OCI-LY1 (cell line): ENCODE measurements at regions not wholly inside any gene's neighbourhood (a gene's known extent, or its start where the extent isn't known, plus 50 kb on each side); places are given as distances from the start of the nearest gene placed in this dataset.

Experiments
- H2AFZ ChIP-seq: fragments of 200-600 bp; sonication (generic), shearing (Covaris generic); 2 replicates; pipeline ENCODE4 v1.6.0; 2014; ENCODE audit warnings: antibody characterized with exemption, mild to moderate bottlenecking, low read length
- H3F3A ChIP-seq: fragments of 200-600 bp; sonication (generic), shearing (Covaris generic); 2 replicates; pipeline ENCODE4 v1.6.0; 2014; ENCODE audit warnings: mild to moderate bottlenecking, antibody characterized with exemption, low read length, moderate library complexity; ENCODE audit not compliant: insufficient read depth
- H3K27ac ChIP-seq: fragments of 200-600 bp; sonication (generic); 2 replicates; pipeline ENCODE4 v1.5.1; 2014; ENCODE audit warnings: low read length, mixed run types, mild to moderate bottlenecking, low read depth; ENCODE audit not compliant: poor library complexity, severe bottlenecking
- H3K27me3 ChIP-seq: fragments of 200-600 bp; sonication (generic); 2 replicates; pipeline ENCODE4 v1.6.0; 2014; ENCODE audit warnings: antibody characterized with exemption, mild to moderate bottlenecking, low read length, moderate library complexity; ENCODE audit not compliant: insufficient read depth
- H3K36me3 ChIP-seq: fragments of 200-600 bp; sonication (generic); 2 replicates; pipeline ENCODE4 v1.6.1; 2014; ENCODE audit warnings: mild to moderate bottlenecking, antibody characterized with exemption, low read length, moderate library complexity, mixed read lengths; ENCODE audit not compliant: insufficient read depth
- H3K4me1 ChIP-seq: fragments of 200-600 bp; sonication (generic); 2 replicates; pipeline ENCODE4 v1.5.1; 2014; ENCODE audit warnings: mild to moderate bottlenecking, low read length, moderate library complexity; ENCODE audit not compliant: insufficient read depth, severe bottlenecking
- H3K4me2 ChIP-seq: fragments of 200-600 bp; sonication (generic), shearing (Covaris generic); 2 replicates; pipeline ENCODE4 v1.6.1; 2014; ENCODE audit warnings: low read length
- H3K4me3 ChIP-seq: fragments of 200-600 bp; sonication (generic); 2 replicates; pipeline ENCODE4 v1.5.1; 2014; ENCODE audit warnings: low read length, low read depth, mild to moderate bottlenecking, mixed read lengths; ENCODE audit not compliant: poor library complexity, severe bottlenecking
- H3K79me2 ChIP-seq: fragments of 200-600 bp; shearing (Covaris generic); 2 replicates; pipeline ENCODE4 v1.6.1; 2016; ENCODE audit warnings: mixed run types, low read length, mixed read lengths; ENCODE audit not compliant: insufficient read depth
- H3K9ac ChIP-seq: fragments of 200-600 bp; sonication (generic), shearing (Covaris generic); 2 replicates; pipeline ENCODE4 v1.6.1; 2014; ENCODE audit warnings: mild to moderate bottlenecking, low read length, mixed read lengths
- H3K9me2 ChIP-seq: fragments of 200-600 bp; sonication (generic), shearing (Covaris generic); 2 replicates; pipeline ENCODE4 v1.6.1; 2014; ENCODE audit warnings: low read depth, mild to moderate bottlenecking, low read length, mixed read lengths
- H3K9me3 ChIP-seq: fragments of 200-600 bp; shearing (Covaris generic); 2 replicates; pipeline ENCODE4 v1.6.1; 2014; ENCODE audit warnings: low read length, mixed read lengths
- H4K20me1 ChIP-seq: fragments of 200-600 bp; sonication (generic), shearing (Covaris generic); 2 replicates; pipeline ENCODE4 v1.6.0; 2016; ENCODE audit warnings: mild to moderate bottlenecking, low read length; ENCODE audit not compliant: insufficient read depth
- CTCF ChIP-seq: fragments of 200-600 bp; sonication (generic), shearing (Covaris generic); IDR thresholded peaks from 2 replicates; pipeline ENCODE4 v1.5.1; 2017; ENCODE audit warnings: mild to moderate bottlenecking, antibody characterized with exemption, low read length, moderate library complexity, mixed read lengths
- EZH2 ChIP-seq: fragments of 200-600 bp; sonication (generic), shearing (Covaris generic); IDR thresholded peaks from 2 replicates; pipeline ENCODE4 v1.8.0; 2017; ENCODE audit warnings: borderline replicate concordance, mixed run types, mild to moderate bottlenecking, antibody characterized with exemption, low read length, moderate library complexity, mixed read lengths

DNA sequence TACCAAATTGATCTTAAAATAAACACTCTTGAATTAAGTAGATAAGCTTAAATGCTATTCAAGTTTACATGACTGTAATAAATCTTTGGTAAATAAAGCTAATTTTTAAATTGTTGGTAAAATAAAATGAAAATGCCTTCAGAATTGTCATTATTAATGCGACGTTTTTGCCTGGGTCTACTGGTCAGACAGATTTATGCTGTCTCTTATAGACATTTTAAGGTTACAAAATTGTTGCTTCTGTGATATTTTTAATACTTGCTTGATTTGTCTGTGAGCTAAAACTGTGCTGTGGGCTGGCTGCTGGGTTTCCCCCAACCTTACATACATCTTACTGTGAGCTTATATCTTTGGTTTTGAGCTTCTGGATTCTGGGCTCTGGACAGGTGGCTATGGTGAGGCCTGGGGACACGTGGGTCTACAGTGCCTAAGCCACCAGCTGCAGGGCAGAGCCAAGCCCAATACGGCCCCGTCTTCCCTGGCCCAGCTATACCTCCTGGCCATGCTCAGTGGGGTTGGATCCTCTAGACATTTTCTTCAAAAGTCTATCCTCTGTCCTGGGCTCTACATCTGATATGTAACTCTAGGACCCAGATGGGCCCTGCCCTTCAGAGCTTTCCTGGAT, 81.4 kb downstream of the ETS2 start:
- H3K27ac ChIP-seq: no peak overlapping the region
- H3K9ac ChIP-seq: no peak overlapping the region
- H3K4me1 ChIP-seq: no peaks in the 10 kb centered on the region
- no peaks in the 10 kb centered on the region for H3K9me2 ChIP-seq
- H3K9me3 ChIP-seq: peaks cover 23% of the 10 kb centered on the region
- no peak for TF ChIP-seq CTCF
- no peak for TF ChIP-seq EZH2
- H3K4me2 ChIP-seq: no peak overlapping the region
- no peaks in the 10 kb centered on the region for H3K79me2 ChIP-seq
- no peak overlapping the region for H2AFZ ChIP-seq
- no peaks in the 10 kb centered on the region for H4K20me1 ChIP-seq
- H3K36me3 ChIP-seq: no peaks in the 10 kb centered on the region
- H3K4me3 ChIP-seq: no peak overlapping the region
- H3K27me3 ChIP-seq: no peaks in the 10 kb centered on the region
- H3F3A ChIP-seq: no peaks in the 10 kb centered on the region

DNA sequence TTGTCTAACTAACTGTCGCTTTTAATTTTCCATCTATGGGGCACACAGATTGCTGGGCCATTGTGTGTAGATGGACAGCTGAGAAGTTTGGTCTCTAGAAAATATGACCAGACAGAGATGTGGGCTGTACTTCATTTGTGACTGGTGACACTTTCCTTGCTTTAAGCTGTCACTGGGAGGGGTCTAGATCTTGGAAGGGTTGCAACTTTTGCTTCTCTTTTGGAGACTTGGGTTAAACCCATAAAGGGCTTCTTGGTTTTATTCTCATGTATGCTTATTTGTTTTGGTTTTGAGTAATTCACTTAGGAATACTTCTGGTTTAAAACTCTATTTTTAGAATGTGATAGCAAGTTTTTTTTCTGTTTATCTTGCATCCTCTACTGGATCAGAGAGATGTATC, 80.2 kb downstream of the ETS2 start:
- no peaks in the 10 kb centered on the region for H3K79me2 ChIP-seq
- peaks cover 26% of the 10 kb centered on the region for H3K9me3 ChIP-seq
- no peak overlapping the region for H3K4me2 ChIP-seq
- H3K27me3 ChIP-seq: no peaks in the 10 kb centered on the region
- no peak overlapping the region for H3K9ac ChIP-seq
- H3K4me3 ChIP-seq: no peak overlapping the region
- H3F3A ChIP-seq: no peaks in the 10 kb centered on the region
- no peaks in the 10 kb centered on the region for H3K9me2 ChIP-seq
- H3K27ac ChIP-seq: no peak overlapping the region
- no peak for TF ChIP-seq CTCF
- H2AFZ ChIP-seq: no peak overlapping the region
- H4K20me1 ChIP-seq: no peaks in the 10 kb centered on the region
- H3K4me1 ChIP-seq: no peaks in the 10 kb centered on the region
- H3K36me3 ChIP-seq: no peaks in the 10 kb centered on the region

DNA sequence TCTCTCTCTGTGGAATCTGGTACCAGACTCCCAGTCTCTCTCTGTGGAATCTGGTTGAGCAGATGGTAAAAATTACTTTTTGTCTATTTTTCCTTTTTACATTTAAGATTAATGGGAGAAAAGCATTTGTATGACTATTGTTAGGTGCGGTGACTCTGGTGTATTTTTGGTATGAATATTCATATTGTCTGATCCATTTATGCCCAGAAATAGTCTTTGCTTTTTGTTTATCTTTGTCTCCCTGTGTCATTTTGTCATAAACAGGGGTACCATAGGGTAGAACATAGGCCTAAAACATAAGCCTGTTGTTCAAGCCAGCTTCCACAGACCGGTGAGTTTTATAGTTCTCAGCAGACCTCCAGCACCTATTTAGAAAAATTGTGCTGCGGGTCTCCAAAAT, 78.7 kb downstream of the ETS2 start:
- peaks cover 36% of the 10 kb centered on the region for H3K9me3 ChIP-seq
- H3K9me2 ChIP-seq: no peaks in the 10 kb centered on the region

More for the DNA sequence above, 78.7 kb downstream of the ETS2 start:
- Histone ChIP-seq H3K4me3 (no peak overlapping the region), H2AFZ (no peak overlapping the region), H4K20me1 (no peaks in the 10 kb centered on the region), H3K36me3 (no peaks in the 10 kb centered on the region), H3K27me3 (no peaks in the 10 kb centered on the region), H3K4me2 (no peak overlapping the region), H3K27ac (no peak overlapping the region), H3F3A (no peaks in the 10 kb centered on the region), H3K79me2 (no peaks in the 10 kb centered on the region), H3K9ac (no peak overlapping the region), H3K4me1 (no peaks in the 10 kb centered on the region)
- TF ChIP-seq CTCF: no peak
- no peak for TF ChIP-seq EZH2
